PFSK-1 (cell line): ENCODE measurements at regions not wholly inside any gene's neighbourhood (a gene's known extent, or its start where the extent isn't known, plus 50 kb on each side); places are given as distances from the start of the nearest gene placed in this dataset.

Experiments used
- FOXP2 ChIP-seq: optimal IDR thresholded peaks from 2 replicates; pipeline ENCODE3; 2011; ENCODE audit warnings: borderline replicate concordance, control low read depth, inconsistent platforms; ENCODE audit not compliant: insufficient read depth; ENCODE audit errors: extremely low read length, extremely low read depth
- POLR2AphosphoS5 ChIP-seq: IDR thresholded peaks from 2 replicates; pipeline ENCODE4 v1.6.1; 2012; ENCODE audit warnings: low read depth, mild to moderate bottlenecking, control low read depth, low read length, moderate library complexity
- SIN3A ChIP-seq: IDR thresholded peaks from 2 replicates; pipeline ENCODE4 v1.6.1; 2012; ENCODE audit warnings: mild to moderate bottlenecking, low read length, moderate library complexity, borderline replicate concordance; ENCODE audit not compliant: insufficient read depth
- TF ChIP-seq, protein P1 (sequence below), 2 experiments: IDR thresholded peaks; 2 replicates each; pipeline versions ENCODE4 v1.6.1 to v1.8.0; 2011 to 2012; ENCODE audit warnings: low read depth in 2 of 2, low read length in 2 of 2, control low read depth in 1 of 2, inconsistent platforms in 1 of 2, mild to moderate bottlenecking in 1 of 2, moderate library complexity in 1 of 2; ENCODE audit not compliant: insufficient read depth in 1 of 2

DNA sequence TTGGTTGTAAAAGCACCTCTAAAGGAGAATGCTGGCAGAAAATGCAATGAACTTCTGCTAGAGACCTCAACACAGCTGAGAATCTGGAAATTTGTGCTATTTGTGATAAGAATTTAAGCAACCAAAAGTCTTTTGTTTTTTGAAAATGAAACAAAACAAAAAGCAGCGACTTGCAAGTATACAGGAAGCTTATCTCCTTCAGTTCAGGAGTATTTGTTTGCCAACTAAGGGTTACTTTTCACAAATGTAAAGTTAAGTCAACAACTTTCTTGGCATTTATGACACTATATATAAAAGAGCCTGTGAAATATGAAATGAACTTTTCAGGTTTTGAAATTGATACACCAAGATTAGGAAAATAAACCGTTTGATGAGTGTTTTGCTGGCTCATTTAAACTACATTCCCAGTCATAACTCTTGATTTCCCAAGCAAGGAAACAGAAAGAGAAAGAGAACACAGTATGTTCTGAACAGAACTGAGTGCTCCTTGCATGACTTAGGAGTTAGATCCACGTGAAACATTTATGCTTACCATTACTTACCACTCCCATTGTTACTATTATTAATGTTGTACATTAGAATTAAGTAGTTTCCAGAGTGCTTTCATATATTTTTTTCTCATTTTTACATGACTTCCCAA, 92.3 kb upstream of the COL8A1 start:
- no peak for TF ChIP-seq POLR2AphosphoS5
- no peak for TF ChIP-seq FOXP2
- TF ChIP-seq SIN3A = no peak
- TF ChIP-seq, protein P1, sequence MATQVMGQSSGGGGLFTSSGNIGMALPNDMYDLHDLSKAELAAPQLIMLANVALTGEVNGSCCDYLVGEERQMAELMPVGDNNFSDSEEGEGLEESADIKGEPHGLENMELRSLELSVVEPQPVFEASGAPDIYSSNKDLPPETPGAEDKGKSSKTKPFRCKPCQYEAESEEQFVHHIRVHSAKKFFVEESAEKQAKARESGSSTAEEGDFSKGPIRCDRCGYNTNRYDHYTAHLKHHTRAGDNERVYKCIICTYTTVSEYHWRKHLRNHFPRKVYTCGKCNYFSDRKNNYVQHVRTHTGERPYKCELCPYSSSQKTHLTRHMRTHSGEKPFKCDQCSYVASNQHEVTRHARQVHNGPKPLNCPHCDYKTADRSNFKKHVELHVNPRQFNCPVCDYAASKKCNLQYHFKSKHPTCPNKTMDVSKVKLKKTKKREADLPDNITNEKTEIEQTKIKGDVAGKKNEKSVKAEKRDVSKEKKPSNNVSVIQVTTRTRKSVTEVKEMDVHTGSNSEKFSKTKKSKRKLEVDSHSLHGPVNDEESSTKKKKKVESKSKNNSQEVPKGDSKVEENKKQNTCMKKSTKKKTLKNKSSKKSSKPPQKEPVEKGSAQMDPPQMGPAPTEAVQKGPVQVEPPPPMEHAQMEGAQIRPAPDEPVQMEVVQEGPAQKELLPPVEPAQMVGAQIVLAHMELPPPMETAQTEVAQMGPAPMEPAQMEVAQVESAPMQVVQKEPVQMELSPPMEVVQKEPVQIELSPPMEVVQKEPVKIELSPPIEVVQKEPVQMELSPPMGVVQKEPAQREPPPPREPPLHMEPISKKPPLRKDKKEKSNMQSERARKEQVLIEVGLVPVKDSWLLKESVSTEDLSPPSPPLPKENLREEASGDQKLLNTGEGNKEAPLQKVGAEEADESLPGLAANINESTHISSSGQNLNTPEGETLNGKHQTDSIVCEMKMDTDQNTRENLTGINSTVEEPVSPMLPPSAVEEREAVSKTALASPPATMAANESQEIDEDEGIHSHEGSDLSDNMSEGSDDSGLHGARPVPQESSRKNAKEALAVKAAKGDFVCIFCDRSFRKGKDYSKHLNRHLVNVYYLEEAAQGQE (IDR thresholded peaks at IDR 0.05; ENCODE audit: insufficient read depth in 1 of 2, low read depth in 2 of 2, low read length in 2 of 2) = no peak
